SK-N-SH treated with all-trans-retinoic acid at 6 μM for 48 hours (cell line): ENCODE measurements at regions not wholly inside any gene's neighbourhood (a gene's known extent, or its start where the extent isn't known, plus 50 kb on each side); places are given as distances from the start of the nearest gene placed in this dataset.

Source experiments
- BACH2 ChIP-seq: fragments of 250-450 bp; sonication (Bioruptor Pico); IDR thresholded peaks from 2 replicates; pipeline ENCODE4 v1.9.0; 2021; ENCODE audit warnings: mild to moderate bottlenecking, borderline replicate concordance
- ESRRG ChIP-seq: fragments of 250-450 bp; sonication (Bioruptor Pico); IDR thresholded peaks from 2 replicates; pipeline ENCODE4 v1.6.1; 2021; ENCODE audit warnings: mild to moderate bottlenecking
- OSR1 ChIP-seq: fragments of 250-450 bp; sonication (Bioruptor Pico); IDR thresholded peaks from 2 replicates; pipeline ENCODE4 v1.8.0; 2022; ENCODE audit warnings: moderate library complexity, mild to moderate bottlenecking, inconsistent platforms
- PATZ1 ChIP-seq: fragments of 250-450 bp; sonication (Bioruptor Pico); IDR thresholded peaks from 2 replicates; pipeline ENCODE4 v1.8.0; 2020; ENCODE audit warnings: mild to moderate bottlenecking, moderate library complexity, borderline replicate concordance
- SNAI2 ChIP-seq: fragments of 250-450 bp; sonication (Bioruptor Pico); IDR thresholded peaks from 2 replicates; pipeline ENCODE4 v1.5.0; 2020; ENCODE audit warnings: mild to moderate bottlenecking, moderate library complexity
- TCF4 ChIP-seq: fragments of 250-450 bp; sonication (Bioruptor Pico); IDR thresholded peaks from 2 replicates; pipeline ENCODE4 v1.8.0; 2021; ENCODE audit warnings: mild to moderate bottlenecking, moderate library complexity, borderline replicate concordance
- ZC3H10 ChIP-seq: fragments of 250-450 bp; sonication (Bioruptor Pico); IDR thresholded peaks from 2 replicates; pipeline ENCODE4 v1.5.1; 2021; ENCODE audit warnings: mild to moderate bottlenecking, moderate library complexity
- ZFP3 ChIP-seq: fragments of 250-450 bp; sonication (Bioruptor Pico); IDR thresholded peaks from 2 replicates; pipeline ENCODE4 v1.5.0; 2020; ENCODE audit warnings: mild to moderate bottlenecking, moderate library complexity
- ZNF565 ChIP-seq: fragments of 450-650 bp; formaldehyde crosslinking; conservative IDR thresholded peaks from 2 replicates; pipeline ENCODE4 v1.5.0; 2020; ENCODE audit warnings: low read depth, mild to moderate bottlenecking, moderate library complexity
- ZNF70 ChIP-seq: fragments of 450-650 bp; formaldehyde crosslinking; IDR thresholded peaks from 2 replicates; pipeline ENCODE4 v1.5.0; 2020; ENCODE audit warnings: mild to moderate bottlenecking, moderate library complexity
- TF ChIP-seq, protein P1 (sequence below): fragments of 250-450 bp; sonication (Bioruptor Pico); IDR thresholded peaks from 2 replicates; pipeline ENCODE4 v1.5.0; 2020; ENCODE audit warnings: mild to moderate bottlenecking, moderate library complexity
- TF ChIP-seq, protein P2 (sequence below): fragments of 250-450 bp; sonication (Bioruptor Pico); IDR thresholded peaks from 2 replicates; pipeline ENCODE4 v1.5.1; 2021; ENCODE audit warnings: mild to moderate bottlenecking, moderate library complexity
- TF ChIP-seq, protein P3 (sequence below): fragments of 250-450 bp; sonication (Bioruptor Pico); IDR thresholded peaks from 2 replicates; pipeline ENCODE4 v1.5.1; 2020; ENCODE audit warnings: low read depth, mild to moderate bottlenecking, moderate library complexity

DNA sequence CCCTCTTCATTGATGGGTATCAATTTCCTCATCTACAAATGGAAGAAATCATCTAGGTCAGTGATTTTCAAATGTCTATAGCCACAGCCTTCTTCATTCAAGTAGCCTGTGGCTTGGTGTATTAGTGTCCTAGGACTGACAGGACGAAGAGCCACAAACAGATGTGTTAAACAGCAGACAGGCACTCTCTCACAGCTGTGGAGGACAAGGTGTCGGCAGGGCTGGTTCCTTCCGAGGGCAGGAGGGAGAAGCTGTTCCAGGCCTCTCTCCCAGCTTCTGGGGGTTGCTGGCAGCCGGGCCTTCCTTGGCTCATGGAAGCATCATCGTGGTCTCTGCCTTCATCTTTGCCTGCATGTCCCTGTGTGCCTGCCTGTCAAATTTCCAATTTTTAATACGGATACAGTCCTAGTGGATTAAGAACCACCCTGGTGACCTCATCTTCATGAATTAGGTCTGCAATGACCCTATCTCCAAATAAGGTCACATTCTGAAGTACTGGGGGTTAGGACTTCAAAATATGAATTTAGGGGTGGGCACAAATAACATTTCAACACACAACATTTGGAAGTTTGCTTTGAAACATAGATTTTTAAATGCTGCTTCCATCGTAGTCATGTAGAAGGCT is 86.5 kb downstream of the PTGR3 start:
- TF ChIP-seq ZFP3 (CRISPR knock-in tag) = no peak
- TF ChIP-seq PATZ1 (CRISPR knock-in tag) = no peak
- no peak for TF ChIP-seq TCF4
- no peak for TF ChIP-seq ESRRG (CRISPR knock-in tag)
- TF ChIP-seq, protein P1, sequence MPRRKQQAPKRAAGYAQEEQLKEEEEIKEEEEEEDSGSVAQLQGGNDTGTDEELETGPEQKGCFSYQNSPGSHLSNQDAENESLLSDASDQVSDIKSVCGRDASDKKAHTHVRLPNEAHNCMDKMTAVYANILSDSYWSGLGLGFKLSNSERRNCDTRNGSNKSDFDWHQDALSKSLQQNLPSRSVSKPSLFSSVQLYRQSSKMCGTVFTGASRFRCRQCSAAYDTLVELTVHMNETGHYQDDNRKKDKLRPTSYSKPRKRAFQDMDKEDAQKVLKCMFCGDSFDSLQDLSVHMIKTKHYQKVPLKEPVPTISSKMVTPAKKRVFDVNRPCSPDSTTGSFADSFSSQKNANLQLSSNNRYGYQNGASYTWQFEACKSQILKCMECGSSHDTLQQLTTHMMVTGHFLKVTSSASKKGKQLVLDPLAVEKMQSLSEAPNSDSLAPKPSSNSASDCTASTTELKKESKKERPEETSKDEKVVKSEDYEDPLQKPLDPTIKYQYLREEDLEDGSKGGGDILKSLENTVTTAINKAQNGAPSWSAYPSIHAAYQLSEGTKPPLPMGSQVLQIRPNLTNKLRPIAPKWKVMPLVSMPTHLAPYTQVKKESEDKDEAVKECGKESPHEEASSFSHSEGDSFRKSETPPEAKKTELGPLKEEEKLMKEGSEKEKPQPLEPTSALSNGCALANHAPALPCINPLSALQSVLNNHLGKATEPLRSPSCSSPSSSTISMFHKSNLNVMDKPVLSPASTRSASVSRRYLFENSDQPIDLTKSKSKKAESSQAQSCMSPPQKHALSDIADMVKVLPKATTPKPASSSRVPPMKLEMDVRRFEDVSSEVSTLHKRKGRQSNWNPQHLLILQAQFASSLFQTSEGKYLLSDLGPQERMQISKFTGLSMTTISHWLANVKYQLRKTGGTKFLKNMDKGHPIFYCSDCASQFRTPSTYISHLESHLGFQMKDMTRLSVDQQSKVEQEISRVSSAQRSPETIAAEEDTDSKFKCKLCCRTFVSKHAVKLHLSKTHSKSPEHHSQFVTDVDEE (CRISPR knock-in tag) = no peak
- TF ChIP-seq, protein P2, sequence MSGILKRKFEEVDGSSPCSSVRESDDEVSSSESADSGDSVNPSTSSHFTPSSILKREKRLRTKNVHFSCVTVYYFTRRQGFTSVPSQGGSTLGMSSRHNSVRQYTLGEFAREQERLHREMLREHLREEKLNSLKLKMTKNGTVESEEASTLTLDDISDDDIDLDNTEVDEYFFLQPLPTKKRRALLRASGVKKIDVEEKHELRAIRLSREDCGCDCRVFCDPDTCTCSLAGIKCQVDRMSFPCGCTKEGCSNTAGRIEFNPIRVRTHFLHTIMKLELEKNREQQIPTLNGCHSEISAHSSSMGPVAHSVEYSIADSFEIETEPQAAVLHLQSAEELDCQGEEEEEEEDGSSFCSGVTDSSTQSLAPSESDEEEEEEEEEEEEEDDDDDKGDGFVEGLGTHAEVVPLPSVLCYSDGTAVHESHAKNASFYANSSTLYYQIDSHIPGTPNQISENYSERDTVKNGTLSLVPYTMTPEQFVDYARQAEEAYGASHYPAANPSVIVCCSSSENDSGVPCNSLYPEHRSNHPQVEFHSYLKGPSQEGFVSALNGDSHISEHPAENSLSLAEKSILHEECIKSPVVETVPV (CRISPR knock-in tag) = no peak
- TF ChIP-seq, protein P3, sequence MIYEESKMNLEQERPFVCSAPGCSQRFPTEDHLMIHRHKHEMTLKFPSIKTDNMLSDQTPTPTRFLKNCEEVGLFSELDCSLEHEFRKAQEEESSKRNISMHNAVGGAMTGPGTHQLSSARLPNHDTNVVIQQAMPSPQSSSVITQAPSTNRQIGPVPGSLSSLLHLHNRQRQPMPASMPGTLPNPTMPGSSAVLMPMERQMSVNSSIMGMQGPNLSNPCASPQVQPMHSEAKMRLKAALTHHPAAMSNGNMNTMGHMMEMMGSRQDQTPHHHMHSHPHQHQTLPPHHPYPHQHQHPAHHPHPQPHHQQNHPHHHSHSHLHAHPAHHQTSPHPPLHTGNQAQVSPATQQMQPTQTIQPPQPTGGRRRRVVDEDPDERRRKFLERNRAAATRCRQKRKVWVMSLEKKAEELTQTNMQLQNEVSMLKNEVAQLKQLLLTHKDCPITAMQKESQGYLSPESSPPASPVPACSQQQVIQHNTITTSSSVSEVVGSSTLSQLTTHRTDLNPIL (CRISPR knock-in tag) = no peak
- TF ChIP-seq OSR1 (CRISPR knock-in tag) = no peak
- no peak for TF ChIP-seq SNAI2 (CRISPR knock-in tag)
- TF ChIP-seq BACH2 (CRISPR knock-in tag) = no peak
- no peak for TF ChIP-seq ZNF565 (CRISPR knock-in tag)
- no peak for TF ChIP-seq ZC3H10 (CRISPR knock-in tag)
- TF ChIP-seq ZNF70 (CRISPR knock-in tag) = no peak
